Right hindlimb (tissue), 1 donor: ENCODE measurements at regions not wholly inside any gene's neighbourhood (a gene's known extent, or its start where the extent isn't known, plus 50 kb on each side); places are given as distances from the start of the nearest gene placed in this dataset.
A peak's percentile ranks its signal among the peaks of the same experiment; 100 is the strongest.
"Not testable (repeated sequence)": the region's sequence is repeated elsewhere in the genome, so short reads cannot be mapped to it uniquely, and the experiment has no call there.

ENCODE experiments used
- DNase-seq: peaks from one replicate; pipeline ENCODE4 v3.0.0-alpha.2; 2018

GRCh38 chr4:53920116-53920515 is 144.3 kb downstream of the CHIC2 start:
- no peak for DNase-seq

GRCh38 chr4:53919535-53919934 is 144.9 kb downstream of the CHIC2 start:
- no peak for DNase-seq

DNA sequence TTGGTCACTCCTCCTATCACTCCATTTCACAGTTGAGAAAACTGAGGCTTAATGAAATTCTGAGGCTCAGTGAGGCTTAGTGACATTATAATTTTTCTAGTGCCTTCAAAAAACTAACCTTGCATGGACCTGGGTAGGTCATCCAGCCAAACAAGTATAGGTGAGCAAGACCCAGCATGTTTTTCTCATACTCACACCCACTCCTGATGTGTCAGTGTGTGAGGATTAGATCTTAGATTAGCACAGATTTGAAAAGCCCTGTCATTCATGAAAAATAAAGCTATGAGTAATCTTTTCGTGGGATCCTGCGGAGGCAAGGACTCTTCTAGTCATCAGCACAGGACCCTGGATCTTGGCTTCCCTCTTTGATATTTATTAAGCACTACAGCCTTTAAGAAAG is 146.7 kb downstream of the CHIC2 start:
- DNase-seq, result no peak

DNA sequence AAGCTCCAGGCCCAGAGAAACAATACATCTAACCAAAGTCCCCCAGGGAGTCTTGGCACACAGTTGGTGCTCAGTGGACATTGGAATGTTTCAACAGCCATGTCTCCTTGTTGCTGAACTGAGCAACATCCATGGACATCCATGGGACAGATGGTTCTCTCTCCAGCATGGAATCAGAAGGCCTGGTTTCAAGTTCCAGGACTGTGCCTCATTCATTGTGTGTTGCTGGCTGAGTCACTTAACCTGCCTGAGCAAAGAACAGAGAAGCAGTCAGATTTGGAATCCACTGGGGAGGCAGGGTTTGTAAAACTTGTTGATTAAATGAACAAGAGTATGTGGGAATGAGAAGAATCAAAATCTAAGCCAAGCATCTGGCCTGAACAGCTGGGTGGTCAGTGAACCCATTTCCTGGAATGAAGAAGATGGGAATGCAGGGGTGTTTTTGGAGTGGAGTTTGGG is 147.9 kb downstream of the CHIC2 start:
- no peak for DNase-seq

DNA sequence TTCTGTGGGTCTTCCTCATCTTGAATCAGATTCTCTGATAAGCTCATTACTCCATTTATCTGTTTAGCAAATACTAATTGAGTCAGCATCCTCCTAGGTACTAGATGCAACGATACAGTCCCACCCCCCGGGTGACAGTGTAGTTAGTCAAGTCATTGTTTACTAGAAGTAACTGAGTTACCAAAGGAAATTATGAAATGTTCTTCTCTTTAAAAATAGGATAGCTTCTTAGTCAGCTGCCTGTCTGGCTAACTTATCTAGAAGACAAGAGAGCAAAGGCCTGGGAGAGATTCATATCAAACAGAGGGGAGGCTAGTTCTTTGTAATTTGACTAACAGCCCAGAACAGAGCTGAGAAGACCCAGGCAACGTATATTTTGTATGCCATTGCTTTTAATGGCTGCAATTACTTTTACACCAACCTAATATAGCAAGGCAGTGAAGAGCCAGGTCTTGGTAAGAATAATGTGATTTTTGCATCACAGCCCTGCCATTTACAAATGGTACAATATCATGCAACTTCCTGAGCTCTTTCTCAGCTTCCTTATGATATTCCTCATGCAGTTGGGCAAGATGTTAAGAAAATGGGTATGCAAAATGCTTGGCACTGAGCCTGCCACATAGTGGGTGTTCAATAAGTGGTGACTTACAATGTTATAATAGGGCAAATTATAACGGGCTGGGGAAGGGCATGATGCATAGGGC is 149.9 kb downstream of the CHIC2 start:
- no peak for DNase-seq

- DNase-seq, result no peak
Measured at GRCh38 chr4:53913771-53914170, 150.6 kb downstream of the CHIC2 start.

GRCh38 chr4:53912766-53913497 is 151.5 kb downstream of the CHIC2 start:
- no peak for DNase-seq

GRCh38 chr4:53908661-53909078 is 155.7 kb downstream of the CHIC2 start:
- peak; percentile 54 for DNase-seq

- no peak for DNase-seq
Measured at GRCh38 chr4:53907772-53908171, 156.6 kb downstream of the CHIC2 start.

DNA sequence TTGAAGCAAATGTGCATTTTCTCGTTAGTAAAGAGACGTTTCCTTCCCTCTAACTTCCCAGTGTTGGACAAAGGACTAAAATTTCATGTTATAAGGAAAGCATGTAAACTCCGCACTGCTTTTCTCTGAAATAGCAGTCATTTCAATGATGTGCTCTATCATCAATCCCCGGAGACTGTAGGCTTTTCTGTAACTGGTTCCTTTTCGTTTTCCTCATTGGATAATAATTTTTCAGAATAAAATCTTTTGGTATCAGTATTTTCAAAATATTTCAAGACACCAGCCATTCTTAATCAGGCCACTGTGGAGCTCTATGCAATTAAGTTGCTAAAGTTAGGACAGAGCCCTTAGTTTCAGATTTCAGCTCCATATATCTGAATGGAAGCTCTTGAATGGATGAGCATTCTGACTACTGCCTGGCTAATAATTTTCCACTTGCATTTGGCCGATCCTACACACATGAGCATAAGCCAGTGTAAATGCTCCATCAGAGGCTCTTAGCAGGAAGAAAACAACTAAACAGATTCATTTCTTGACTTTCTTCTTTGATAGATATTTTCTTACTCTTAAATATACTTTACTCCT is 157.7 kb downstream of the CHIC2 start:
- DNase-seq, result no peak

- peak; percentile 76 for DNase-seq
Measured at GRCh38 chr4:53905941-53906377, 158.4 kb downstream of the CHIC2 start.

- no peak for DNase-seq
Measured at GRCh38 chr4:53905276-53905940, 159.0 kb downstream of the CHIC2 start.

GRCh38 chr4:53902786-53903185 is 161.6 kb downstream of the CHIC2 start:
- no peak for DNase-seq

DNA sequence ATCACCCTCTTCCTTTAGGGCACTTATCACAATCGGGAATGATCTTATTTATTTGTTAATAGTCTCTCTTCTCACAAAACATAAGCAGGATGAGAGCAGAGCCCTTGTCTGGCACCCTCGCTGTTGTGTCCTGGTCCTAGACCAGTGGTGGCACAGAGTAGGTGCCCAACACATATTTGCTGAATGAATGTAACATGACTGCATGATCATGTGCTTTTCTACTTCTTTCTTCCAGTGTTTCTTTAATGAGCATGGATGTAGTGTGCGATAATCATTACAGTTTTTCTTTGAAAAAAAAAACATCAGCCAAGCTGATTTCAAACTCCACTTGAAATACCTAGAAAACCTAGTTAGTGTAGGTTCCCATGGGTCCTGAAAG is 164.1 kb downstream of the CHIC2 start:
- DNase-seq, result no peak

GRCh38 chr4:53899586-53900270 is 164.7 kb downstream of the CHIC2 start:
- peak; percentile 42 for DNase-seq

GRCh38 chr4:53895137-53895536 is 169.3 kb downstream of the CHIC2 start:
- DNase-seq, result no peak

GRCh38 chr4:53890461-53890860 is 173.9 kb downstream of the CHIC2 start:
- DNase-seq, result no peak

GRCh38 chr4:53889326-53890055 is 174.9 kb downstream of the CHIC2 start:
- DNase-seq, result no peak

DNA sequence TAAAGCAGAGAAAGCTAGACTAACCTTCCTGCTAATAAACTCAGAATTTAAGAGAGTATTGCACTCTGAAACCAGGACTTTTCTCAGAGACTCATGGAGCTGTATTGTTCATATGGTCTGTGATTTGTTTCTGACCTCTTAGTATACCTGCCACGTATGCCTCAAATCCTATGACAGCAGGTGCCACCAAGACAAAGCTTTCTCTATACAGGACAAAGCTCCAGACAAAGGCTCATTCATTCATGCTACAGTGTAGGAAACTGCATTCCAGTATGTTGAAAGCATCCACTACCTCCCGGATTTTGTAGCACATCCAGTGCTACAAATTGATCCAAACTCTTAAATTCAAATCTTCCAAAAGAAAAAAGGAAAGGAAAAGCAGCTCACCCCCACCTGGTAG is 178.3 kb downstream of the CHIC2 start:
- DNase-seq, result no peak

GRCh38 chr4:53885668-53886067 is 178.7 kb downstream of the CHIC2 start:
- DNase-seq, result no peak

DNA sequence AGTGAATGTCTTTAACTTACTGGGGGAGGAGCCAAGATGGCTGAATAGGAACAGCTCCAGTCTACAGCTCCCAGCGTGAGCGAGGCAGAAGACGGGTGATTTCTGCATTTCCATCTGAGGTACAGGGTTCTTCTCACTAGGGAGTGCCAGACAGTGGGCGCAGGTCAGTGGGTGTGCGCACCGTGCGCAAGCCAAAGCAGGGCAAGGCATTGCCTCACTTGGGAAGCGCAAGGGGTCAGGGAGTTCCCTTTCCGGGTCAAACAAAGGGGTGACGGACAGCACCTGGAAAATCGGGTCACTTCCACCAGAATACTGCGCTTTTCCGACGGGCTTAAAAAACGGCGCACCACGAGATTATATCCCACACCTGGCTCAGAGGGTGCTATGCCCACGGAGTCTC is 187.3 kb downstream of the CHIC2 start:
- DNase-seq, result not testable (repeated sequence)

GRCh38 chr4:53866055-53866454 is 198.3 kb downstream of the CHIC2 start:
- no peak for DNase-seq
